Putamen (tissue), 1 donor: ENCODE measurements at regions not wholly inside any gene's neighbourhood (a gene's known extent, or its start where the extent isn't known, plus 50 kb on each side); places are given as distances from the start of the nearest gene placed in this dataset.
"Not testable (repeated sequence)": the region's sequence is repeated elsewhere in the genome, so short reads cannot be mapped to it uniquely, and the experiment has no call there.

Source experiments
- DNase-seq: peaks from one replicate; pipeline ENCODE4 v3.0.0-alpha.2; 2016; ENCODE audit warnings: low spot score

DNA sequence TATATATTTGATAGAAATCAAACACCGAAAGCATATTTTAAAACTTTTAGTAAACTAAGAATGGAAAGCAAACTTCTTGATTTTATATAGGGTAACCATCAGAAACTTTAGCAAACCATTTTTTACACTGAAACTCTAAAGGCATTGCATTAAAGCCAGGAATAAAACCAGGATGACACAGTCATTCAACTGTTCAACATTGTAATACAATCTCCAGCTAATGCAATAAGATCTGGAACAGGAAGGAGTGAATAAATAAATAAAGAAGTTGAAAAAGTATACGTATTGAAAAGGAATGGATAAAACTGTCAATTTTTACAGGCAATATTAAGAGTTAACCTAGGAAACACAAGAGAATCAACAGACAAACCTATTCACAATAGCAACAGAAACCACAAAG is 181.9 kb upstream of the TTC14 start:
- no peak for DNase-seq

DNA sequence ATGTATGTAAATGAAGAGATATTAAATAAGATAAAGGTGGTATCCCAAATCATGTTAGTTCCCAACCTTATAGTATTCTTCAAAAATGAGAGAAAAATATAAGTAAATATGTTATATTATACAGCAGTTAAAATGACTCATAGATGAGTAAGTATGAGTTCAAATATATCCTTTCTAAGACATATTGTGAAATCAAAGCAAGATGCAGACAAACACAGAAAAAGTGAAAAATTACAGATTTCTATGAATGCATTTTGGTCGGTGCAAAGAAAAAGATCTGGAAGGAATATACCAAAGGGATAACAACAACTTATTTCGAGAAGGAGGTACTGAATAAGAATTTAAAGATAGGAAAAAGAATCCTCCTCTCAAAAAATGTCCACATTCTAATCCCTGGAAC is 181.2 kb upstream of the TTC14 start:
- DNase-seq, result no peak

DNA sequence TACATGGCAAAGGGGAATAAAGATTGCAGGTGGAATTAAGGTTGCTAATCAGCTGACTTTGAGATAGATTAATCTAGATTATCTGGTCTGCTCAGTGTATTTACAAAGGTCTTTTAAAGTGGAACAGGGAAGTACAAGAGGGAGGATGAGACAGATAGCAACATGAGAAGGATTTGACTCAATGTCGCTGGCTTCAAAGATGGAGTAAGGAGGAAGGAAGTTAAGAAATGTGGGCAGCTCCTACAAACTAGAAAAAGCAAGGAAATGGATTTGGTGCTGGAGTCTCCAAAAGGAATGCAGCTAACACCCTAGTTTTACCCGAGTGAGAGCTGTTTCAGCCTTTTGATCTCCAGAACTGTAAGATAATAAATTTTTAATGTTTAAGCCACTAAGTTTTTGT is 180.7 kb upstream of the TTC14 start:
- DNase-seq, result no peak

DNA sequence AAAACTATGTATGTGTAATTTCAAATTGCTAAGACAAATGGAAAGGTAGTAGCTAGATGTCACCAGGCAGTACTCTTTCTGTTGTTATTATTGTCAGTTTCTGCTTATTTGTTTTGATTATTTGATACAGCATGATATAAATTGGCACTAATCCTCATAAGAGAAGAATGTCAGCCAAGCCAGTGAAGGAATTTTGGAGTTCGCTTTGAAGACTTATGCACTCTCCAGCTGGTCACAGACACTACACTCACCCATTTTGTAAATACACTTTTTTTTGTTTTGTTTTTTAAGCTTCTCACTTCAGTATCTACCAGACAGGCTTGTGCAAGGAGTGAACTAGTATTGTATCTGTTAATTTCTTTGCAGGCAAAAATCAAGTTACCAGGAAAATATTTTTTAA is 180.2 kb upstream of the TTC14 start:
- no peak for DNase-seq

DNA sequence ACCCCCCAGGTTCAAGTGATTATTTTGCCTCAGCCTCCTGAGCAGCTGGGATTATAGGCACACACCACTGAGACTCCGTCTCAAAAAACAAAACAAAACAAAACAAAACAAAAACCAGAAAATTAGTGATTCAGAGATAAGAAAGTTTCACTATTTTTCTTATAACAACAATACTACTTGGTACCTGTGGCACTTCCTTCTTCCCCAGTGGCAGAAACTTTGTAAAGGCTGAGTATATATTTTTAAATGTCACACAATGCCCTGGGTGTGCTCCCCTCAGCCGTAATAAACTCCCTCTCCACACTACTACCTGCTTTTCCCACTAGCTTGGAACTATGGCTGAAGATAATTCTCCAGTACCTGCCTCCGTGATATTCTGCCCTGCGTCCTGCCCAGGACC is 177.7 kb upstream of the TTC14 start:
- DNase-seq, result not testable (repeated sequence)

DNA sequence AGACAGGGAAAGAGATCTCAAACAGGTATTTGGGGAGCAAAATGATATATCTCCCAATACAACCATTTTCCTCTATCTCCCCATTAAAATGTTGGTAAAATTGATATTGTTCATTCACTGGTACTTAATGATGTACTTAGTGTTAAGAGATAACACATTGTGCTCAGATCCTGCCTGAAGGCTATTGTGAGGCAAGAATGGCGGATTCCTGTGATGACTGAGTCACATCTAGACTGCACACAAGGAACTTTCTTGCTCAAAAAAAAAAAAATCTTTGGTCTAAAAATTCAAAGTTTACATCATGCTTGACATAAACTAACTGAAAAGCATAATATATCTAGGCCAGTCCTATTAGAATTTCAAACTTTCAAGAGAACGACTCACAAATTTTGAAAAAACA is 171.1 kb upstream of the TTC14 start:
- no peak for DNase-seq

DNA sequence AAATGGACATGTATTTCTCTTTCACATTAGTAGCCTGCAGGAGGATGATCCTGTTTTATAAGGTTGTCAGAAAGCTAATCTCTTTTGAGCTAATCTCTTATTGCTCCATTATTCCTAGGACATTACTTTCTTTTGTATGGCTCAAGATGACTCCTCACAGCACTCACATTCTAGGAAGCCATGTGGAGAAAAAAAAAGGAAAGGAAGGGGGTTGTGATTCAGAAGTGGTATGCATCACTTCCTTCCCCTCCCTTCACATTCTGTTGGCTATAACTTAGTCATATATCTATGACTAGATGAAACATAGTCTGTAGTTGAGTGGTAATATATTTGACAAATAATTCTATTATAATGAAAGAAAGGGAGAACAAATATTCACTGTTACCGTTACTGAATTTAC is 168.8 kb upstream of the TTC14 start:
- no peak for DNase-seq

DNA sequence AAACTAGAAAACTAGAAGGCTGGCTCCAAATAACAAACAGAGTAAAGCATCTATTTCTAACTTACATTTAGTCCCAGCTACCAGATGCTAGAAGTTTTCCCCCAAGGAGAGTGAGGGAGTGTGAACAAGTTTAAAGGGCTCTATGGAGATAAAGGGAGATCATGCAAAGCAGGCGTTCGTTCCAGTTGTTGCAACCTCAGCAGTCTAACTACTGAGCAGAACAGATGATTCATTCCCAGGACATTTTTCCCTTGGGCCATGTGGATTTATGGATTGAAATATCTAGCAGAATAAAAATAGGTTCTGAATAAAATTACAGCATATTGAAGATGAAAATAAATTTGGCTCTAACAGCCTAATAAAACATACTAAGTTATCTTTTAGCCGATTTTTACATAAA is 154.8 kb upstream of the TTC14 start:
- no peak for DNase-seq

DNA sequence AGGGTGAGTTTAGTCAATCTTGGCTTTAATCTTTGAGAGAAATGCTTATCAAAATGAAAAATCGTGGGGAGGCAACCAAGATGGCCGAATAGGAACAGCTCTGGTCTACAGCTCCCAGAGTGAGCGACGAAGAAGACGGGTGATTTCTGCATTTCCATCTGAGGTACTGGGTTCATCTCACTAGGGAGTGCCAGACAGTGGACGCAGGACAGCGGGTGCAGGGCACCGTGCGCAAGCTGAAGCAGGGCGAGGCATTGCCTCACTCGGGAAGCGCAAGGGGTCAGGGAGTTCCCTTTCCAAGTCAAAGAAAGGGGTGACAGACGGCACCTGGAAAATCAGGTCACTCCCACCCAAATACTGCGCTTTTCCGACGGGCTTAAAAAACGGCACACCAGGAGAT is 153.6 kb upstream of the TTC14 start:
- not testable (repeated sequence) for DNase-seq

DNA sequence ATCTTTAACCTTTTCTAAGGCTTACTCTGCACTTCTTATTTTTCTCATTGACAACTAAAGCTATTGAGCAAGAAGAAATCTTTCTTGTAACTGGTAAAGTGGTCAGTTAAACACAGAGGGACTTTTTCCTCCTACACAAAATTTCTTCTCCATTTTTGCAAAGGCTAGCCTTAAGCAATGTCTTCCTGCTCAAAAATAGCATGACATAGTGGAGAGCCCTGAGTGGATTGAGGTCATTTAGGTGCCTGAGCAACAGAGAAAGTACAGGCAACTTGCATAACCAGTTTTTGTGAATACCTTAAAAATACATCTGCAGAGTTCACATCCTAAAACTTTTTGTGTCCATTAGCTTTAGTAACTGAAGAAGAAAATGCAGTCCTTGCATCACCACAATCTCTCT is 144.7 kb upstream of the TTC14 start:
- no peak for DNase-seq

DNA sequence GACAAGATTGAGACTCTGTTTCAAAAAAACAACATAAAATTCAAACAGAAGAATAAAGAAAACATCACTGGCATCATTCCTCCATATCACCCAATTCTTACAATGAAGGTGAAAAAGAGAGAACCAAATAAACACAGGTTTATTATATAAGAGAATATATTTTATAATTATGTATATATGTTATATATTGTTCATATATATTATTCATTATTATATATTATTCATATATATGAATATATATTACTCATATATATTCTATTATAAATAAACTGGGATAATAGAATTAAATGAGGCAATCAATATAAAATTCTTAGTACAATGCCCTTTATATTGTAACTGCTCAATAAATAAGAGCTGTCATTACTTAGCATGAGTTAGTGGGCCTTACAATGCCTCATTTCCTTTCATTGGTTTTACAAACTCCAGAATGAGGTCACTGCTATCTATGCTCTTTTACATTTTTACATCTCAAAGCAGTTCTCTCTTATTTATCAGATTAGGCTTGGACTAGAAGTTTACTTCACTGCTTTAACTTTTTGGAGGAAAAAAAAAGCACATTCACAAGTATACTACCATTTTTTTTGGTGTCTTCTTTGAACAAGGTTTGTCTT is 135.5 kb upstream of the TTC14 start:
- no peak for DNase-seq

DNA sequence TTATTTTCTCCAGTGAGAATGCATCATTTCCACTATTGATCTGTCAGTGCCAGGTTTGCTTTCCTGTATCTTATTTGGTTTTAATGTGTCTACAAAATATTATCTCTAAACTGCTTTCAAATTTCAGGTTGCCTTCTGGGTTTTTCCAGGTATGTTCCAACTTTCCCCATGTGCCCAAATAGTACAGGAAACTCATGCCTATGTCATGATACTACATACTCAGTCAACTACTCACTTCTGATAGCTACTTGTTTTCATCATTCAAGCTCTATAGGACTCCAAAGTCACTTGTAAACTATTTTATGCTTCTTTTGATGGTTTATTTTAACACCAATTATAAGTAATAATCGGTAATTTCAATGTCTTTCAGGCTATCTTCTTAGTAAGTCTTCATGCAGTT is 134.8 kb upstream of the TTC14 start:
- DNase-seq, result no peak

DNA sequence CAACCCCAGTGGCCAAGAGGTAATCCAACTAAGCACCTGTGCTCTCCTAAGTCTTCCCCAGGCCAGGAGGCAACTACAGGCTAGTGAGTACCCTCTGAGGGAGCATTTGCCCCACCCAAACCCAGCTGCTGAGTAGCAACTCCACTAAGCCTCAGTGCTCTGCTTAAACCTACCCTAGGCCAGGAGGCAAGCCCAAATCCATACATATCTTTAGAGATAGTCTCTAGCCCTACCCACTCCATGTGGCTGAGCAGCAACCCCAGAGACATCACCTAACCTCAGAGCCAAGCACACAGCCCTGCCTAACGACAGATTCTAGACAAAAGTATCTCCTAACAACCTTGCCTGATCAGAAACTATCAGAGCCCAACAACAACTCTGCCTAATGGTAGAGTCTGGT is 132.8 kb upstream of the TTC14 start:
- no peak for DNase-seq

DNA sequence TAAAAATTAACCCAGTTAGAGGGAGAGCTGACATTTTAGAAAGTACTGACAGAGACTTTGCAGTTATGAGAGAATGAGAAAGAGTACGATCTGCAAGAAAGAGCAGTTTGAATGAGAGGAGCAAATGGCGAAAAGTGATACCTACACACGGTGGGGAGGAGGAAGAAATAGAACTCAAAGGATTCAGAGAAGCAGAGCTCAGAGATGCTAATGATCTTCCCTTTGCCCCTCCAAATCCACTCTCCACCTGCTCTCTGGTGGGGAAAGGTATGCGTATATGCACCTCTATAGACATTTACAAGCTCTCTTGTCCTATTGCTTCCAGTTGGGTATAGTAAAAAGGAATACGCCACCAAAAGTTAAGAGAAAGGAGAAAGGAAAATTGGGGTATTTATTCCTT is 123.3 kb upstream of the TTC14 start:
- DNase-seq, result no peak

DNA sequence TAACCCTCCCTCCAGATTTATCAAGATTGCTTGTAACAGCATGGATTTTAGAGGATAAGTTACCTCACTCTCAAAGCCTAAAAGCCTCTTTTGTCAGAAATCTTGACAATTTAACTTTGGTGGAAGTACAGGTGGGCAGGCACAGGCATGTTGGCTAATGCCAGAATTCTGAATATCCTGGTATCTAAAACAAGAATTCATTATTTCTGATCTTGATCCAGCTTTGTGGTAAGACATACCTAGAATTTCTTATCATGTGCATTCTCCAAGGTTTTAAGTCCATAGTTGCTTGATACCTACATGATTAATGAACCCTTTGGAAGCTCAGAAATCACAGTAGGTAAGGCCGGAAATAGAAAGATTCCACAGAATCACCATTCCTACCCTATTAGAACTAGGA is 109.9 kb upstream of the TTC14 start:
- DNase-seq, result no peak

DNA sequence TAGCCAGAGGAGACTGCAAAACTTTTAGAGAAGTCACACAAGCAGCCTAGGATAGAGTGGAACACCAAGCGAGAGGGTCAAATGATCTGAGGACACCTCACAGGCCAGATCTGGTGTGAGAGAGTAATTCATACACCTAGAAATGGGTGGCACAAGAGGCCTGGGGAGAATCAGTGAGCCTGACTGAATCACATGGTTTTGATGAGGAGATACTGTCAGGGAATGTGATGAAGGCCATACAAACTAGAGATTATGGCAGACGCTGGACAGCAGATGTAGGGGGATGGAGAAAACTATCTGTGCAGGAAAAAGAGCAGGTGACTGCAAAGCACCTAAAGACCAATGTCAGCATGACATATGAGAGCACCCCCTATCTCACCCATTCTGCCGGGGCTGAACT is 105.0 kb upstream of the TTC14 start:
- no peak for DNase-seq

DNA sequence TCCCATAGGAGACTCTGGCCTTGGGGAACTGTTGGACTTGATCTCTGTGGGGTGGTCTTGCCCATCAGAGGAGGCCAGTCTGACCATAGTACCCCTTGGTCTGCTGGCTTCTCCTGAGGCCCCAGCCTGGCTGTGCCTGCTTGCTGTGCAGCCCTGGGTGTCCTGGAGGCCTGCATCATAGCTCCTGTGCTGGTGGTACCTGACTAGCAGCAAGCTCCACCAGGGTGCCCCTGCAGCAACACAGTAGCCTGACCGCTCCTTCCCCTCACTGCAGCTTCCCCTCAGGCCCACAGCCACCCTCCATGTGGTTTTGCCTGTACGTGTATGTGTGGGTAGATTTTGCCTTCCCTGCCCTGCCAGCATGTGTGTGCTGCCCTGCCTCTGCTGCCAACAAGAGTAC is 85.6 kb upstream of the TTC14 start:
- DNase-seq, result no peak

DNA sequence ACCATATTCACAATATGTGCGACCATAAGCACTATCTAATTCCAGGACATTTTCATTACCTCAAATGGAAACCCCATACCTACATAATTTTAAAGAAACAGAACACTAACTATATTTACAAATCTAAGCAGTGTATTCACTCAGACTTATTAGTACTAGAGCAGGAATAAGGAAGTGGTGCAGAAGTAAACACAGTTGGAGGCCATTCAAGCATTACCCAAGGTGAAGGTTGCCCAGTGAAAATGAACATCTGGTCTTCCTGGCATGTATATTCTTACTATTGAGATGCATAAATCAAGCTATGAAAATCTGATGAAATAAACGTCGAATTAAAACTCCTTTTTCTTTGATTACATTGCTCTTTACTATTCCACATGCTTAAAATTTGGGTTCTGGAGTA is 78.9 kb upstream of the TTC14 start:
- no peak for DNase-seq

DNA sequence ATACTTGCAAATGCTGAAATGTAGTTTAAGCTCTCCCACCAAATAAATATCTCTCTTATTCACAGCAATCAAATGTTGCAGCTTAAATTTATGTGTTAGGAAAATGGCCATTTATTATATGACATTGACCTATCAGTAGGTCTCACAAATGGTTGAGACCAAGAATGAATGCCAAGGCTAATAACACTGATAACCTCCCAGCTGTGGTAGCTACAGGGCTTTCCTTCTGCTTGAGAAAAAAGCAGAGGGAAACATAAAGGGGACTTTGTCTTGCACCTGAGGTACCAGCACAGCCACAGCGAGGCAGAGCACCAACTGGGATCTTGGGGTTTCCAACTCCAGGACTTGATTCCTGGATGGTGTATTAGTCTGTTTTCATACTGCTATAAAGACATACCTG is 73.1 kb upstream of the TTC14 start:
- no peak for DNase-seq

DNA sequence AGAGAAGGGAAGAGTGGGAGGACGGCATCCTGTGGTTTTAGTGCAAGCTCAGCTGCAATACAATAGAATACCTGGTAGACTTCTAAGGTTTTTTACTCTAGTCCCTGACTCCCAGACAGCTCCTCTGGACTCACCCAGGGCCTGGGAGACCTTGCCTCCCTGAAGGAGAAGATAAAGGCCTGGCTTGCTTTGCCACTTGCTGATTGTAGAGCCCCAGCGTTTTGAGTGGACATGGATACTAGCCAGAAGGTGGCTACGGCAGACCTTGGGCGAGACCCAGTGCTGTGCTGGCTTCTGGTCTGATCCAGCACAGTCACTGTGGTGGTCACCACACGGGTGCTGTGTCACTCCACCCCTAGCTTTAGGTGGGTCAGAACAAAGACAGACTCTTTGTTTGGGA is 72.2 kb upstream of the TTC14 start:
- no peak for DNase-seq

DNA sequence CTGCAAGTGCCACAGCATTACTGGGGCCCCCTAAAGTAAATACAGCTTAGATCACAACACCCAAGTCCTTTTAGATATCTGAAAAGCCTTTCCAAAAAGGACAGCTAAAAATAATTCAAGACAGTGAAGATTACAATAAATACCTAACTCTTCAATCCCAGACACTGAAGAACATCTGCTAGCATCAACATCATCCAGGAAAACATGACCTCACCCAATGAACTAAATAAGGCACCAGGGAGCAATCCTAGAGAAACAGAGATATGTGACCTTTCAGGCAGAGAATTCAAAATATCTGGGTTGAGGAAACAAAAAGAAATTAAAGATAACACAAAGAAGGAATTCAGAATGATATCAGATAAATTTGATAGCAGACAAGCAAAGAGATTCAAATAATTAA is 71.7 kb upstream of the TTC14 start:
- no peak for DNase-seq

DNA sequence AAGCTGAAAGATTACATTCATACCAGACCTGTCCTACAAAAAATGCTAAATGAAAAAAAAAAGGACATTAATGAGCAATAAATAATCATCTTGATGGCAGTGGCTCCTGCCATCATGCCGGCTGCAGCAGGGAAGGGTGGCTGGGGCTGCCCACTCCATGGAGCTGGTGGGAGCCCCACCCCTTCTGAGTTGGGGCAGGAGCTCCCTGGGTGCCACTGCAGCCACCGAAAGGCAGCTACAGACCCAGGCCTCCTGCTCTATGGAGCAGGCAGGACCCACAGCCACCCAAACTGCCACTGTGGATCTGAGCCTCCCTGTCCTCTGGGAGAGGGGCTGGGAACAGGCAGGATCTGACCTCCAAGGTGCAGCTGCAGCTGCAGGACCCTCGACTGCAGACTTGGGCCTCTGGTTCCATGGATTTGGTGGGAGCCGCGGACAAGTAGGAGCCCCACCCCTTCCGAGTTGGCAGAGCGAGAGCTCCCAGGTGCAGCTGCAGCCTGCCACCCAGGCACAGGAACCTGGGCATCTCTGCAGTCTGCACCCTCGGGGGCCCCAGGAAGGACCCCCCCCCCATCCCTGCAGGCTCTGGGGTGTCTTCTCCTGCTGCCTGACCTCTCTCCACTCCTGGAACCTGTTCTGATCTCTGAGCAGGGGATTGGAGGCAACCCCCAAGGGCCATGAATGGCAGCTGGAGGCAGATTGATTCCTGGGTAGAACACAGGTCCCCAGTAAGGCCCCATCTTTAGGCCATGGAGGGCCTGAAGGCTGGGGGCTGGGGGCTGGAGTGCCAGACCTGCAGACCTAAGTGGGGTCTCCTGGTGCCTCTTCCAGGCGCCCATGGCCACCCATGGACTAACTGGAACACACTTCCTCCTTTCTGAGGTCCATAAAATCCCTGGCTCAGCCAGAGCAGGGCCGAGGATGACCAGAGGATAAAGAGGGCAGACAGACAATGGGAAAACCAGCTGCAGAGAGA is 70.4 kb upstream of the TTC14 start:
- DNase-seq, result no peak

DNA sequence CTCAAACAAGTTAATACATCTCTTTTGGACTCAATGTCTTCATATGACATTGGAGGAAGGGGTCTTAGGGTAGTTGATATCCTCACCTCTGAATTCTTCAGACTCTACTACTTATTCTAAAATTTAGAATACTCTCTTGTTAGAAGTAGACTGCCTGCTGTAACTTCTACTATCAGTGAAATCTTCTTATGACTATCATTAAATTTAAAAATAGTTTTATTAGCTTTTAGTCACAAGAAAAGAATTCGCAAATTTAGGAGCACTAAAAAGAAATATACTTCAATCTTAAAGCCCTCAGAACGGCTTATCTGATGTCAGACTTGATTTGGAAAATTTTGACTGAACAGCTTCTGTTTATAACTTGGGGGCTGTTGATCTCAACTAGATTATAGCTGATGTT is 67.1 kb upstream of the TTC14 start:
- DNase-seq, result no peak

DNA sequence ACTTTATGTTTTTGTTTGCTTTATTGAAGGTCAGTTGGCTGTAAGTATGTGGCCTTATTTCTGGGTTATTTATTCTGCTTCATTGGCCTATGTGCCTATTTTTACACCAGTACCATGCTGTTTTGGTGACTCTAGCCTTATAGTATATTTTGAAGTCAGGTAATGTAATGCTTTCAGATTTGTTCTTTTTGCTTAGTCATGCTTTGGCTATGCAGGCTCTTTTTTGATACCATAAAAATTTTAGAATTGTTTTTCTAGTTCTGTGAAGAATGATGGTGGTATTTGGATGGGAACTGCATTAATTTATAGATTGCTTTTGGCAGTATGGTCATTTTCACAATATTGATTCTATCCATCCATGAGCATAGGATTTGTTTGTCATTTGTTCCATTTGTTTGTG is 63.5 kb upstream of the TTC14 start:
- DNase-seq, result no peak
